ENCODE measurements at regions not wholly inside any gene's neighbourhood (a gene's known extent, or its start where the extent isn't known, plus 50 kb on each side); places are given as distances from the start of the nearest gene placed in this dataset.

DNA sequence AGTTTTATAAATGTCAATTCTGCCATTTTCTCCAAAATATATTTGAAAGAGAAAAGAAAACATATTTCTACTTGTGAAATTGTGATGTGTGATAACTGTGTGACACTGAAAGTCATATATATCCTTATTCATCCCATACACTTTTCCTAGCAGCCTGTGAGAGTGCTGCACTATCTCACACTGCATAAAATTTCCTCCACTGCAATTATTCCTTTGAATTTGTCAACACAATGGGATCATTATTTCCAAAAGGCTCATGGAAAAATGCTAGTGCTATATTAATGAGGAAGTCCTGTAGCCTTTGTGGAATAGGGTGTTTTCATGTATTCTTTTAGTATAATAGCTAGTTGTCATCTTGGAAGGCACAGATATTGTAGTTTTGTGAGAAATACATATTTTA, 504.1 kb downstream of the RPL10L start:
- no peak for DNase-seq
- no peak for TF ChIP-seq POLR2A (IDR thresholded peaks at IDR 0.05)
- TF ChIP-seq, protein P1, sequence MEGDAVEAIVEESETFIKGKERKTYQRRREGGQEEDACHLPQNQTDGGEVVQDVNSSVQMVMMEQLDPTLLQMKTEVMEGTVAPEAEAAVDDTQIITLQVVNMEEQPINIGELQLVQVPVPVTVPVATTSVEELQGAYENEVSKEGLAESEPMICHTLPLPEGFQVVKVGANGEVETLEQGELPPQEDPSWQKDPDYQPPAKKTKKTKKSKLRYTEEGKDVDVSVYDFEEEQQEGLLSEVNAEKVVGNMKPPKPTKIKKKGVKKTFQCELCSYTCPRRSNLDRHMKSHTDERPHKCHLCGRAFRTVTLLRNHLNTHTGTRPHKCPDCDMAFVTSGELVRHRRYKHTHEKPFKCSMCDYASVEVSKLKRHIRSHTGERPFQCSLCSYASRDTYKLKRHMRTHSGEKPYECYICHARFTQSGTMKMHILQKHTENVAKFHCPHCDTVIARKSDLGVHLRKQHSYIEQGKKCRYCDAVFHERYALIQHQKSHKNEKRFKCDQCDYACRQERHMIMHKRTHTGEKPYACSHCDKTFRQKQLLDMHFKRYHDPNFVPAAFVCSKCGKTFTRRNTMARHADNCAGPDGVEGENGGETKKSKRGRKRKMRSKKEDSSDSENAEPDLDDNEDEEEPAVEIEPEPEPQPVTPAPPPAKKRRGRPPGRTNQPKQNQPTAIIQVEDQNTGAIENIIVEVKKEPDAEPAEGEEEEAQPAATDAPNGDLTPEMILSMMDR (IDR thresholded peaks at IDR 0.05) = no peak
- H3K4me1 ChIP-seq = no peaks in the 10 kb centered on the region

GRCh38 chr14:46147024-46147423, 504.6 kb downstream of the RPL10L start:
- no peak for DNase-seq
- H3K36me3 ChIP-seq (ENCODE audit: low read depth, missing control alignments) = no peaks in the 10 kb centered on the region
- intact Hi-C loops (cut with DNase I; ENCODE audit: low total_unique reads) = no loop called here
- TF ChIP-seq, protein P1 (IDR thresholded peaks at IDR 0.05) = no peak
- no peak for TF ChIP-seq POLR2A (IDR thresholded peaks at IDR 0.05)
- H3K27me3 ChIP-seq = no peaks in the 10 kb centered on the region
- H3K27ac ChIP-seq = no peak overlapping the region
- no peak overlapping the region for H3K4me3 ChIP-seq
- WGBS, 2 donors = 60 to 70% methylated on average over 1 of the region's 1 CpG
- H3K4me1 ChIP-seq = no peaks in the 10 kb centered on the region
- no peaks in the 10 kb centered on the region for H3K9me3 ChIP-seq

More for the DNA sequence above, 504.1 kb downstream of the RPL10L start:
- Histone ChIP-seq H3K27ac (no peak overlapping the region), H3K36me3 (ENCODE audit: low read depth, missing control alignments) (no peaks in the 10 kb centered on the region), H3K27me3 (no peaks in the 10 kb centered on the region), H3K9me3 (no peaks in the 10 kb centered on the region), H3K4me3 (no peak overlapping the region)
- intact Hi-C loops (cut with DNase I; ENCODE audit: low total_unique reads) = no loop called here

GRCh38 chr14:46140445-46140844, 511.1 kb downstream of the RPL10L start:
- TF ChIP-seq, protein P1 (IDR thresholded peaks at IDR 0.05) = no peak
- Histone ChIP-seq H3K36me3 (ENCODE audit: low read depth, missing control alignments) (no peaks in the 10 kb centered on the region), H3K4me1 (no peaks in the 10 kb centered on the region), H3K9me3 (no peaks in the 10 kb centered on the region), H3K27me3 (no peaks in the 10 kb centered on the region), H3K4me3 (no peak overlapping the region), H3K27ac (no peak overlapping the region)
- intact Hi-C loops (cut with DNase I; ENCODE audit: low total_unique reads) = no loop called here
- WGBS, 2 donors = 60 to 96% methylated on average over 2 of the region's 2 CpGs
- no peak for DNase-seq

GRCh38 chr14:46139649-46140048, 511.9 kb downstream of the RPL10L start:
- no peaks in the 10 kb centered on the region for H3K9me3 ChIP-seq
- no peaks in the 10 kb centered on the region for H3K27me3 ChIP-seq
- intact Hi-C loops (cut with DNase I; ENCODE audit: low total_unique reads) = no loop called here
- no peak for TF ChIP-seq POLR2A (IDR thresholded peaks at IDR 0.05)
- TF ChIP-seq, protein P1 (IDR thresholded peaks at IDR 0.05) = no peak
- no peaks in the 10 kb centered on the region for H3K36me3 ChIP-seq (ENCODE audit: low read depth, missing control alignments)
- 72 to 73% methylated on average over 5 of the region's 5 CpGs for WGBS, 2 donors
- no peak overlapping the region for H3K27ac ChIP-seq
- H3K4me3 ChIP-seq = no peak overlapping the region
- H3K4me1 ChIP-seq = no peaks in the 10 kb centered on the region
- no peak for DNase-seq

DNA sequence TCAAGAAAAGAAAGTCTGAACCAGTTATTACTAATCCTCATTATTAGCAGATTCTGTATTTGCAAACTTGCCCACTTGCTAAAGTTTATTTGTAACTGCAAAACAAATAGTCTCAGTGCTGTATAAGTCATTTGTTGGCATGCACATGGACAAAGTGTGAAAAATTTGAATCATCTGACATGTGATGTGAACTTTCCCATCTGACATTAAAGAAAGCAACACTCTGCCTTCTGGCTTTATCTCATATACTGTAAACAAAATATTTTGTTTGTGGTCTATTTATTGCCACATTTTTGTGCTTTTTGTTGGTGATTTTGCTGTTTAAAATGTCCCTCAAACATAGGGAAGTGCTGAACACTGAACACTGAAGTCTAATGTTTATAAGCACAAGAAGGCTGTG, 513.8 kb downstream of the RPL10L start:
- Histone ChIP-seq H3K4me3 (no peak overlapping the region), H3K27ac (no peak overlapping the region), H3K36me3 (ENCODE audit: low read depth, missing control alignments) (no peaks in the 10 kb centered on the region), H3K4me1 (no peaks in the 10 kb centered on the region), H3K27me3 (no peaks in the 10 kb centered on the region), H3K9me3 (no peaks in the 10 kb centered on the region)
- intact Hi-C loops (cut with DNase I; ENCODE audit: low total_unique reads) = no loop called here
- TF ChIP-seq POLR2A (IDR thresholded peaks at IDR 0.05) = no peak
- TF ChIP-seq, protein P1 (IDR thresholded peaks at IDR 0.05) = no peak
- no peak for DNase-seq
